ENCODE measurements at regions not wholly inside any gene's neighbourhood (a gene's known extent, or its start where the extent isn't known, plus 50 kb on each side); places are given as distances from the start of the nearest gene placed in this dataset.

DNA sequence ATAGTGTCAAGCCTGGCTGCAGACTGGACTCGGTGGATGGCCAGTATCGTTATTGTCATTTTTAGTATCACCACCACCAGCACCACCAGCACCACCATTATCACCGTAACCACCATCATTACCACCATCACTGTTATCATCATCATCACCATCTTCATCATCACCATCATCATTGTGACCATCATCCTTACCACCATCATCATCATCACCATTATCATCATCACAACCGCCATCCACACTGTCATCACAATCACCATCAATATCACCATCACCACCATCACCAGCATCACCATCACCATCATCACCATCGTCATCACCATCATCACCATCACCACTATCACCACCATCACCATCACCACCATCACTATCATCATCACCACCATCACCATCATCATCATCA lies 65.6 kb downstream of the FOXL3 start:
- no peak overlapping the region for H3K27ac ChIP-seq (ENCODE audit: insufficient read length, low read depth, low read length)
- 100% methylated on average over 1 of the region's 5 CpGs for WGBS (ENCODE audit: extremely low coverage, insufficient read length, low lambda C conversion rate)
- H2AFZ ChIP-seq (ENCODE audit: low read length): no peak overlapping the region
- no peak overlapping the region for H2BK15ac ChIP-seq (ENCODE audit: low read depth, low read length)
- no peak overlapping the region for H3K18ac ChIP-seq (ENCODE audit: insufficient read length, low read depth, low read length)
- no peak overlapping the region for H3K4ac ChIP-seq (ENCODE audit: low read depth, low read length)
- H3K79me1 ChIP-seq (ENCODE audit: insufficient read depth, low read depth, low read length, poor library complexity, severe bottlenecking): no peaks in the 10 kb centered on the region
- H3K23ac ChIP-seq (ENCODE audit: insufficient read length, low read depth, low read length): no peak overlapping the region
- H3K27me3 ChIP-seq (ENCODE audit: insufficient read depth, low read length): peaks cover 6% of the 10 kb centered on the region; the same call in 1 of the 2 replicates
- no peak overlapping the region for H4K8ac ChIP-seq (replicated peaks; ENCODE audit: insufficient read length, low read depth, low read length)
- H3K4me2 ChIP-seq (ENCODE audit: insufficient read depth, insufficient read length, low read length): no peak overlapping the region
- H3K14ac ChIP-seq (ENCODE audit: insufficient read depth, low read length): no peak overlapping the region
- no peak overlapping the region for H3K56ac ChIP-seq (ENCODE audit: insufficient read length, low read depth, low read length)
- no peaks in the 10 kb centered on the region for H3K79me2 ChIP-seq (ENCODE audit: insufficient read depth, low read length)
- no peak overlapping the region for H2BK120ac ChIP-seq (ENCODE audit: low read depth, low read length, poor library complexity, severe bottlenecking)
- H4K91ac ChIP-seq (ENCODE audit: insufficient read length, low read depth, low read length): no peak overlapping the region
- H3K36me3 Mint-ChIP-seq (ENCODE audit: insufficient read depth in 1 of 3, low read depth in 3 of 3): no peaks in the 10 kb centered on the region
- H3K4me1 Mint-ChIP-seq: peaks cover 0 to 10% of the 10 kb centered on the region in 2 experiments; a peak in 2 of 4 replicates
- H2BK12ac ChIP-seq (ENCODE audit: insufficient read length, low read depth, low read length): no peak overlapping the region
- DNase-seq: no peak
- peaks cover 7% of the 10 kb centered on the region for H3K27me3 Mint-ChIP-seq (ENCODE audit: low read depth)
- no peaks in the 10 kb centered on the region; a peak in 2 of 5 replicates for H3K9me3 Mint-ChIP-seq
- no peaks in the 10 kb centered on the region for H3K9me3 ChIP-seq (ENCODE audit: control insufficient read depth, low read depth, low read length)
- H3K4me3 Mint-ChIP-seq: no peak overlapping the region
- no peak overlapping the region for H3T11ph ChIP-seq (ENCODE audit: low read length)
- TF ChIP-seq, protein P1, sequence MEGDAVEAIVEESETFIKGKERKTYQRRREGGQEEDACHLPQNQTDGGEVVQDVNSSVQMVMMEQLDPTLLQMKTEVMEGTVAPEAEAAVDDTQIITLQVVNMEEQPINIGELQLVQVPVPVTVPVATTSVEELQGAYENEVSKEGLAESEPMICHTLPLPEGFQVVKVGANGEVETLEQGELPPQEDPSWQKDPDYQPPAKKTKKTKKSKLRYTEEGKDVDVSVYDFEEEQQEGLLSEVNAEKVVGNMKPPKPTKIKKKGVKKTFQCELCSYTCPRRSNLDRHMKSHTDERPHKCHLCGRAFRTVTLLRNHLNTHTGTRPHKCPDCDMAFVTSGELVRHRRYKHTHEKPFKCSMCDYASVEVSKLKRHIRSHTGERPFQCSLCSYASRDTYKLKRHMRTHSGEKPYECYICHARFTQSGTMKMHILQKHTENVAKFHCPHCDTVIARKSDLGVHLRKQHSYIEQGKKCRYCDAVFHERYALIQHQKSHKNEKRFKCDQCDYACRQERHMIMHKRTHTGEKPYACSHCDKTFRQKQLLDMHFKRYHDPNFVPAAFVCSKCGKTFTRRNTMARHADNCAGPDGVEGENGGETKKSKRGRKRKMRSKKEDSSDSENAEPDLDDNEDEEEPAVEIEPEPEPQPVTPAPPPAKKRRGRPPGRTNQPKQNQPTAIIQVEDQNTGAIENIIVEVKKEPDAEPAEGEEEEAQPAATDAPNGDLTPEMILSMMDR (conservative IDR thresholded peaks at IDR 0.05): no peak
- no peak overlapping the region for H2BK5ac ChIP-seq (ENCODE audit: insufficient read length, low read length)
- H3K9ac ChIP-seq (ENCODE audit: extremely low read depth, insufficient read length, low read length): no peak overlapping the region
- H2AK5ac ChIP-seq (ENCODE audit: insufficient read length, low read length): no peak overlapping the region
- no peaks in the 10 kb centered on the region for H3K4me1 ChIP-seq (ENCODE audit: insufficient read depth, low read length)
- H3K23me2 ChIP-seq (ENCODE audit: insufficient read length, low read depth, low read length, poor library complexity, severe bottlenecking): no peaks in the 10 kb centered on the region
- peaks cover 2% of the 10 kb centered on the region for H4K20me1 ChIP-seq (ENCODE audit: control insufficient read depth, insufficient read depth, insufficient read length)
- no peak overlapping the region for H3K27ac Mint-ChIP-seq
- H4K5ac ChIP-seq (ENCODE audit: insufficient read length, low read depth, low read length): no peak overlapping the region
- H2BK20ac ChIP-seq (ENCODE audit: low read depth, low read length, poor library complexity, severe bottlenecking): no peak overlapping the region
